Lung (tissue), 11 donors: ENCODE measurements at regions not wholly inside any gene's neighbourhood (a gene's known extent, or its start where the extent isn't known, plus 50 kb on each side); places are given as distances from the start of the nearest gene placed in this dataset.
"Not testable (repeated sequence)": the region's sequence is repeated elsewhere in the genome, so short reads cannot be mapped to it uniquely, and the experiment has no call there.

Experiments
- ATAC-seq: fragments of 200-7000 bp; cut with Tn5 transposase; one replicate; pipeline ENCODE4 v1.9.1; 2020; ENCODE audit warnings: moderate number of reproducible peaks; ENCODE audit not compliant: insufficient read depth, low FRiP score
- DNase-seq, 3 donors: peaks; one replicate each; pipeline ENCODE4 v3.0.0-alpha.2; 2013 to 2017
- H3K27ac ChIP-seq, 2 donors: one replicate each; pipeline ENCODE4 v1.5.1; 2013; ENCODE audit warnings: mild to moderate bottlenecking in 2 of 2, moderate library complexity in 2 of 2, control low read depth in 1 of 2, inconsistent platforms in 1 of 2, low read depth in 1 of 2, low read length in 1 of 2
- H3K27me3 ChIP-seq, 3 donors: one replicate each; pipeline ENCODE4 v1.5.1; 2013; ENCODE audit warnings: low read length in 2 of 3; ENCODE audit not compliant: control insufficient read depth in 3 of 3, insufficient read depth in 3 of 3
- H3K36me3 ChIP-seq, 4 donors: one replicate each; pipeline ENCODE4 v1.5.1; 2013; ENCODE audit warnings: low read length in 4 of 4, mild to moderate bottlenecking in 1 of 4, moderate library complexity in 1 of 4; ENCODE audit not compliant: control insufficient read depth in 4 of 4, insufficient read depth in 4 of 4
- H3K4me1 ChIP-seq, 5 donors: one replicate each; pipeline ENCODE4 v1.5.1; 2013; ENCODE audit warnings: low read length in 5 of 5, mild to moderate bottlenecking in 2 of 5, moderate library complexity in 1 of 5; ENCODE audit not compliant: control insufficient read depth in 5 of 5, insufficient read depth in 5 of 5
- H3K4me3 ChIP-seq: one replicate; pipeline ENCODE4 v1.5.1; 2013; ENCODE audit warnings: mild to moderate bottlenecking, control low read depth, moderate library complexity
- H3K9ac ChIP-seq, 2 donors: one replicate each; pipeline ENCODE4 v1.5.1; 2013; ENCODE audit warnings: low read length in 2 of 2, control low read depth in 1 of 2; ENCODE audit not compliant: insufficient read depth in 1 of 2
- H3K9me3 ChIP-seq, 4 donors: one replicate each; pipeline ENCODE4 v1.5.1; 2013; ENCODE audit warnings: low read length in 3 of 4, mild to moderate bottlenecking in 1 of 4, moderate library complexity in 1 of 4; ENCODE audit not compliant: control insufficient read depth in 4 of 4, insufficient read depth in 3 of 4
- CTCF ChIP-seq: IDR thresholded peaks from 2 replicates; pipeline ENCODE4 v1.5.1; 2012; ENCODE audit warnings: mild to moderate bottlenecking; ENCODE audit errors: control extremely low read depth, extremely low read depth
- WGBS, 2 donors: extraction: QIAGEN DNeasy Blood & Tissue Kit; methylation state at CpG; one replicate each; pipeline ENCODE4 v1.1.7; 2013; 5-methylcytosine and 5-hydroxymethylcytosine counted together
- donor health status: control.
- donor health status: control.
- donor health status: Bipolar disorder and iron deficiency.
- donor health status: healthy.
- donor health status: DM: yes; HTN: yes; CAD: no.

GRCh38 chrX:63160994-63161393 lies 190.1 kb downstream of the SPIN4 start:
- not testable (repeated sequence) for ATAC-seq

GRCh38 chrX:63160340-63160739 lies 190.8 kb downstream of the SPIN4 start:
- H3K4me1 ChIP-seq, H3K4me3 ChIP-seq, ATAC-seq, H3K27ac ChIP-seq, H3K27me3 ChIP-seq, H3K9ac ChIP-seq, DNase-seq, H3K36me3 ChIP-seq, H3K9me3 ChIP-seq: not testable (repeated sequence)
- WGBS, 2 donors: no CpG with 5 or more reads among the region's 1 CpG

More at GRCh38 chrX:63160994-63161393, 190.1 kb downstream of the SPIN4 start:
- H3K9me3 ChIP-seq, H3K36me3 ChIP-seq, H3K27me3 ChIP-seq, DNase-seq, H3K4me1 ChIP-seq, H3K27ac ChIP-seq, H3K4me3 ChIP-seq, H3K9ac ChIP-seq: not testable (repeated sequence)
- WGBS, 2 donors: no CpG with 5 or more reads among the region's 1 CpG

- ATAC-seq, H3K4me1 ChIP-seq, DNase-seq, H3K9me3 ChIP-seq, H3K4me3 ChIP-seq, H3K27me3 ChIP-seq, H3K27ac ChIP-seq, H3K36me3 ChIP-seq, H3K9ac ChIP-seq: not testable (repeated sequence)
- WGBS, 2 donors: no CpG with 5 or more reads among the region's 10 CpGs
Measured at GRCh38 chrX:63145526-63145925, 205.6 kb downstream of the SPIN4 start.

- not testable (repeated sequence) for H3K27me3 ChIP-seq, ATAC-seq, H3K36me3 ChIP-seq, DNase-seq, H3K4me1 ChIP-seq, H3K27ac ChIP-seq, H3K9me3 ChIP-seq, H3K9ac ChIP-seq, H3K4me3 ChIP-seq
- WGBS, 2 donors: no CpG with 5 or more reads among the region's 2 CpGs
Measured at GRCh38 chrX:63142588-63142987, 208.5 kb downstream of the SPIN4 start.

- H3K4me1 ChIP-seq, ATAC-seq, H3K27ac ChIP-seq, H3K9me3 ChIP-seq, H3K4me3 ChIP-seq, DNase-seq, H3K9ac ChIP-seq, H3K27me3 ChIP-seq, H3K36me3 ChIP-seq: not testable (repeated sequence)
- no CpG with 5 or more reads among the region's 2 CpGs for WGBS, 2 donors
Measured at GRCh38 chrX:63135859-63136258, 215.3 kb downstream of the SPIN4 start.

- DNase-seq: no peak
- H3K4me1 ChIP-seq: no peaks in the 10 kb centered on the region
Measured at GRCh38 chrX:63128509-63128908, 222.6 kb downstream of the SPIN4 start.

More at GRCh38 chrX:63128509-63128908, 222.6 kb downstream of the SPIN4 start:
- TF ChIP-seq CTCF: no peak
- no peak for ATAC-seq
- Histone ChIP-seq H3K9ac (no peak overlapping the region), H3K4me3 (no peak overlapping the region), H3K27me3 (no peaks in the 10 kb centered on the region), H3K9me3 (no peaks in the 10 kb centered on the region), H3K27ac (no peak overlapping the region), H3K36me3 (no peaks in the 10 kb centered on the region)
- 4% methylated on average over 2 of the region's 2 CpGs for WGBS, 2 donors
